HG02763 (cell line): ENCODE measurements at regions not wholly inside any gene's neighbourhood (a gene's known extent, or its start where the extent isn't known, plus 50 kb on each side); places are given as distances from the start of the nearest gene placed in this dataset.

Experiments used
- ATAC-seq: cut with Tn5 transposase; IDR thresholded peaks from one replicate; pipeline ENCODE4 v1.9.1; 2021; ENCODE audit warnings: mild to moderate bottlenecking, moderate library complexity; ENCODE audit not compliant: unreplicated experiment

GRCh38 chr5:171625646-171626045 is 160.0 kb upstream of the SMIM23 start:
- no peak for ATAC-seq

- no peak for ATAC-seq
Observed at GRCh38 chr5:171627936-171628632, 157.5 kb upstream of the SMIM23 start.

- ATAC-seq, result no peak
Observed at GRCh38 chr5:171628633-171628974, 157.0 kb upstream of the SMIM23 start.

GRCh38 chr5:171629221-171629620 is 156.4 kb upstream of the SMIM23 start:
- no peak for ATAC-seq

GRCh38 chr5:171629628-171630349 is 155.8 kb upstream of the SMIM23 start:
- ATAC-seq, result no peak

- ATAC-seq, result no peak
Observed at GRCh38 chr5:171630350-171631065, 155.1 kb upstream of the SMIM23 start.

- ATAC-seq, result no peak
Observed at GRCh38 chr5:171632616-171633015, 153.0 kb upstream of the SMIM23 start.

GRCh38 chr5:171633776-171634470 is 151.7 kb upstream of the SMIM23 start:
- no peak for ATAC-seq

GRCh38 chr5:171634511-171634910 is 151.1 kb upstream of the SMIM23 start:
- ATAC-seq, result no peak

- ATAC-seq, result no peak
Observed at GRCh38 chr5:171635028-171635427, 150.6 kb upstream of the SMIM23 start.

GRCh38 chr5:171635561-171636245 is 149.9 kb upstream of the SMIM23 start:
- no peak for ATAC-seq

- no peak for ATAC-seq
Observed at GRCh38 chr5:171637811-171638210, 147.8 kb upstream of the SMIM23 start.

GRCh38 chr5:171639205-171639621 is 146.4 kb upstream of the SMIM23 start:
- ATAC-seq, result no peak

GRCh38 chr5:171639966-171640365 is 145.7 kb upstream of the SMIM23 start:
- no peak for ATAC-seq

GRCh38 chr5:171640480-171640879 is 145.1 kb upstream of the SMIM23 start:
- no peak for ATAC-seq

- ATAC-seq, result no peak
Observed at GRCh38 chr5:171641891-171642290, 143.7 kb upstream of the SMIM23 start.

- no peak for ATAC-seq
Observed at GRCh38 chr5:171642894-171643293, 142.7 kb upstream of the SMIM23 start.

- no peak for ATAC-seq
Observed at GRCh38 chr5:171644536-171644935, 141.1 kb upstream of the SMIM23 start.

- no peak for ATAC-seq
Observed at GRCh38 chr5:171646102-171647042, 139.2 kb upstream of the SMIM23 start.
